HUDEP-2 (cell line): ENCODE measurements at regions not wholly inside any gene's neighbourhood (a gene's known extent, or its start where the extent isn't known, plus 50 kb on each side); places are given as distances from the start of the nearest gene placed in this dataset.

Experiments
- DNase-seq, 76 experiments: peaks; one replicate each; lab custom pipeline; 2025; ENCODE audit not compliant: unreplicated experiment in 76 of 76; lab: John Stamatoyannopoulos, UW

DNA sequence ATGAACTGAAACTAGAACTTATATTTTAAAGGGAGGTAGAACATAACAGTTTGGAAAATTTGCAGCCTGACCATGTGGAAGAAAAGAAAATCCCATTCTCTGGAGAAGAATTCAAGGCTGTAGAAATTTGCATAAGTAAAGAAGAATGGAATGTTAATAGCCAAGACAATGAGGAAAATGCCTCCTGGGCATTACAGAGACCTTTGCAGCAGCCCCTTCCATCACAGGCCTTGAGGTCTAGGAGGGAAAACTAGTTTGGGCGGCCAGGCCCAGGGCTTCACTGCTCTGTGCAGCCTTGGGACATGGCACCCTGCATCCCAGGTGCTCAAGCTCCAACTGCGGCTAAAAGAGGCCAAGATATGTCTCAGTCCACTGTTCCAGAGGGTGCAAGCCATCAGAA is 1506.8 kb downstream of the PCDH18 start:
- no peak for DNase-seq

GRCh38 chr4:136017556-136017955 is 1514.7 kb downstream of the PCDH18 start:
- no peak for DNase-seq

- no peak for DNase-seq
Observed at GRCh38 chr4:136012220-136012619, 1520.1 kb downstream of the PCDH18 start.

DNA sequence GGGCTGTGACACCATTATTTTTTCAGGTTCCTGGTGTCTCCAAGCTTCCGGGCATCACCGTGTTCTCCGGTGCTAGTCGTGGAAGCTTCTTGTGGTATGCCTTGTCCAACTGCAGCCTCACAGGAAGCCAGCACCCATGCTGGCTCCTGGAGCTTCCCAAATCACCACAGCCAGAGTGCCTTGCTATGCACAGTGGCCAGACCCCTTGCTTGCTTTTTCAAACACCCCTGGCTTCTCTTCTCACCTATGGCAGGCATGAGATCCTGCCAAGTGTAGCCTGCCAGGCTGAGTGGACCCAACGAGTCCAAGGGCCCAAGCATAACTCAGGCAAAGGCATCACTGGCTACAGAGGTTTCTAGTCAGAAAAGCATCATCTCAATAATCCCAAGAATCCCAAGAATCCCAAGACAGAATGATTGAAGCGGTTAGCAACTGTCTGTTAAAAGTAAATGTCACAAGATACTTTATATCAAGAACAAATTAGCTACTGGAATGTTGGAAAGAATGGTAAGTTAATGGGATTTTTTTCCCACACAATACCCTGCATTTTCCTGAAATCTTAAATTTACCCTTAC is 1522.9 kb downstream of the PCDH18 start:
- DNase-seq, result no peak

- no peak for DNase-seq
Observed at GRCh38 chr4:136007991-136008390, 1524.3 kb downstream of the PCDH18 start.

DNA sequence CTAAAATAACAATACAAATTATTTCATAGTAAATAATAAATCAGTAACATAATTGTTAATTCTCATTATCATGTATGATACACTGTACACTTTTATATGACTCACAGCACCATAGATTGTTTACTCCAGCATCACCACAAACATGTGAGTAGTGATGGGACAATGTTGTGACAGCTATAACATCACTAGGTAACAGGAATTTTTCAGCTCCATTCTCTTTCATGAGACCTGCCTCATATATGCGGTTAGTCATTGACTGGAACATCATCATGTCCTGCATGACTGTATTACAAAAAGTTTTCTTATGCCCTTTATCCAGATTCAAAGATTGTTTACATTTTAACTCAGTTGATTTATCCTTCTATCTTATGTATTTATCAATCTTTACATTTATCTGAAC is 1530.0 kb downstream of the PCDH18 start:
- no peak for DNase-seq

DNA sequence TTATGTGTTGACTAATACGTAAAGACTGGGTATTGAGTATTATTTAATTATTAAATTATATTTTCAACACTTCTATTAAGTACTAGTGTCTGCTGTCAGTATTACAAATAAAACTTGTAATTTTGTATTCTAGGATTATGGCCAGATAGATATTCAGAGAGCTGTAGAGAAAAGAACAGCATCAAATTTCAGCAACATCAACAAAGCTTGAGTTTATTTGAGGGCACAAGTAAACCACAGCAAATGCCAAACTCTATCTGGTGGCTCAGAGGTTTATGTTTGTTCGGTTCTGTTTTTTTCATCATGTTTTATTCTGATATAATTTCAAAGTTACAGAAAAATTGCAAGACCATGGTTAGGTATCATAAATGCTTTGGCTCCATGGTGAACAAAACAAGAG is 1530.5 kb downstream of the PCDH18 start:
- DNase-seq, result no peak

DNA sequence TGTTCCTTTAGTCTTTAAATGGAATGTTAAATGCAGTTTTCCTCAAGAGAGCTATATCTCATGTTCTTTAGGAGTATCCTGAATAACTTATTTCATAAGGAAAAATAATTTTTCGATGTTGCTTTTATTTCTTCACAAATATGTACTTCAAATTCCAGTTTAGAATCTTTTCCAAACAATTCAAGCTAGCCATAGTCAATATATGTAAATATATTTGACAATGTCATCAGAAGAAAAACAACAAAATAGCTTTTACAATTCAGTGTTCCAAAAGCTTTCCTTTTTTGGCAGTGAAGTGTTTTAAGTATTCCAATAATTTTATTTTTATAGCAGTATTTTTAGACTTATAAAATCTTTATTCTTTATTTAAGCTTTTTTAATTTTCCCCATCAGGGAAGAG is 1532.0 kb downstream of the PCDH18 start:
- no peak for DNase-seq

DNA sequence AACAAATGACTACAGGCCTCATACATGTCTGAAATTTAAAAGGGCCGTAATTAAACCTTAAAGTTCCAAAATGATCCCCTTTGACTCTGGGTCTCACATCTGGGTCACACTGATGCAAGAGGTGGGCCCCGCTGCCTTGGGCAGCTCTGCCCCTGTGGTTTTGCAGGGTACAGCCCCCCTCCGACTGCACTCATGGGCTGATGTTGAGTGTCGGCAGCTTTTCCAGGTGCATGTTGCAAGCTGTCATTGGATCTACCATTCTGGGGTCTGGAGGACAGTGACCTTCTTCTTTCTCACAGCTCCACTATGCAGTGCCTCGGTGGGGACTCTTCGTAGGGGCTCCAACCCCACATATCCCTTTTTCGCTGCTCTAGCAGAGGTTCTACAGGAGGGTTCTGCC is 1537.9 kb downstream of the PCDH18 start:
- no peak for DNase-seq

DNA sequence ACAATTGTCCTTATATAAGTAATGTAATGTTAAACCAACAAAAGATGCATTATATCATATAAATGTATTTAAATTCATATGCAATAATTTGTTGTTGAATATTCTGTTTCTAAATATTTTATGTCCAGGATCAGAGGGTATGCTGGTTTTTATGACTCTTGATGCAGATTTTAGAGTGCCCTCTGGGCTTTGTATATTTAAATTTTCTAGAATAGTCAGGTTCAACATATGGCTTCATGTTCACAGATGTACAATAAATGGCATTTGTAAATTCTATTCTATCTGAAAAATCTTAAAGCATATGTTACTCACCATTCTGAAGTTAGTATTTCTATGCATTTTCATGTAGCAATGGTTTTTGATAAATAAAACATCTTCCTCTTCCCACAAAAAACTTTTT is 1555.4 kb downstream of the PCDH18 start:
- DNase-seq, result no peak

- no peak for DNase-seq
Observed at GRCh38 chr4:135966936-135967335, 1565.4 kb downstream of the PCDH18 start.

GRCh38 chr4:135963009-135963408 is 1569.3 kb downstream of the PCDH18 start:
- DNase-seq, result no peak

- DNase-seq, result no peak
Observed at GRCh38 chr4:135949931-135950330, 1582.4 kb downstream of the PCDH18 start.

DNA sequence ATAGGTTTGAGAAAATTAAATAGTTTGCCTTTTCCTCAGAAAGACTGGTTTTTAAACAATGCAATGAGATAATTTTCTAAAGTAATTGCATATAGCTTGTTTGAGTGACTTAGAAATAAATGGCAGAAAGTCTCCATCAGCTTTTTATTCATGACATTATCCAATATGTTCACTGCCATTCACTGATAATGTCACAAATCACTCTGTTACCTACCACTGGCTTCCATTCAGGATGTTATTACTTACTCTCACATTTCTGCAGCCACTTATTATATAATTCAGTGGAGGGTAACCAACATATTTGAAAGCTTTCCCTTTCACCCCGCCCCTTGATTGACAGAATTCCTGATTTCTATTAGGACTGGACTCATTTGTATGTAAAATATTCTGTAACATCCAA is 1583.5 kb downstream of the PCDH18 start:
- no peak for DNase-seq

- no peak for DNase-seq
Observed at GRCh38 chr4:135941671-135942070, 1590.6 kb downstream of the PCDH18 start.

DNA sequence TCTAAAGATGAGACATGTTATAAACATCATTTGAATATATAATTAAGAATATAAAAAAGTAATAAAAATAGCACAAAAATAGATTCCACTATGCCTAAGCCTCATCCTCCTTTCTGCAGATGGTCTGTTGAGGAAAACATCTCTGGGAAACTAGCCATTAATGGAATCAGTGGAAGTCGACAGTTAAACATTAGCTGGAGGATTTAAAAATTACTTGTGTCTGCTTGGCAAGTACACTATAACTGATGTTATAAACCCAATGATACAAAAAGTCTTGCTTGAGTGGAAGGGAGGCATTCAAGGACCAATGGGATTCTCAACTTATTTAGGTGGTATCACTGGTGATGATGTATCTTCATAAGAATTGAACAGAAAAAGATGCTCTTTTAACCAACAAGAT is 1598.3 kb downstream of the PCDH18 start:
- DNase-seq, result no peak

DNA sequence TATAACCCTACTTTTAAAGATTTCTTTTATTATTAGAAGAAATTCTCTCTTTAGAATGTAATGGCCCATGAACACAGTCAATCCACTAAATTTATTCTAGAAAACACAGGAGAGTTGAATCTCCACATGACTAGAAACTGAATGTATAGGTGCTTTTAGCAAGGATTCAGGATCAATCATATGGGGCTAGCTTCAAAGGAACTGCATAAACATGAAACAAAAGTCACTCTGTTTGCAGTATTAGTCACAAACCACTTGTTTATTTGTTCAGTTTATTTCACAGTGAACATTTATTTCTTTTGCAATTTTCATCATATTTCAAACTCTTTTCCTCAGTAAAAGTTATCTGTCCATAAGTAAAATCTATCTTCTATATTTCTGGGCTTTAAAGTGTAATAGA is 1604.6 kb downstream of the PCDH18 start:
- no peak for DNase-seq

DNA sequence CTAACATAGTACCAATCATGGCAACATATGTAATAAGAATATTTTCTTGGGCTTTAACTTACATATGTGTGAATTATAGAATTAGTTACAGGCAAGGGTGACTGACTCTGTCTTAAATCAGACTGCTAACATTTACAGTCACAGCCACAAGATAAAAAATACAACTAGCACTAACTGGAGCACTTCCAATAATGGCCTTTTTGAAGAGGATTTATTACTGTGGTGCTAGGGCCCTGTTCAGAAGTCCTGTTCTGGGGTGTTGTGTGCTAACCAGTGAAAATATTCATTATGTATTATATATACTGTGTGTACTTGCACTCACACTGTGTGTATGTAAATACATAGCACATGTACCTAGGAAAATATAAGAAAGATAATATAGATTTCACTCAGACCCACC is 1611.2 kb downstream of the PCDH18 start:
- DNase-seq, result no peak

DNA sequence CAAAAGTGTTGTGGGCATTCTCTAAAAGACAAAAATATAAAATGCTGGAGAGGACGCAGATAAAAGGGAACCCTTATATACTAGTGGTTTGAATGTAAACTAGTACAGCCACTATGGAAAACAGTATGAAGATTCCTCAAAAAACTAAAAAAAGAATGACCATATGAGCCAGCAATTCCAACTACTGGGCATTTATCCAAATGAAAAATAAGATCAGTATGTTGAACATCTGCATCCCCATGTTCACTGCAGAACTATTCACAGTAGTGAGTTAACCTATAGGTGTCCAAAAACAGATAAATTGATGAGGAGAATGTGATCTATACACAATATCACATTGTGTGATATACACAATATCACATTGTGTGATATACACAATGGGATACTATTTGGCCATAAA is 1615.3 kb downstream of the PCDH18 start:
- DNase-seq, result no peak

DNA sequence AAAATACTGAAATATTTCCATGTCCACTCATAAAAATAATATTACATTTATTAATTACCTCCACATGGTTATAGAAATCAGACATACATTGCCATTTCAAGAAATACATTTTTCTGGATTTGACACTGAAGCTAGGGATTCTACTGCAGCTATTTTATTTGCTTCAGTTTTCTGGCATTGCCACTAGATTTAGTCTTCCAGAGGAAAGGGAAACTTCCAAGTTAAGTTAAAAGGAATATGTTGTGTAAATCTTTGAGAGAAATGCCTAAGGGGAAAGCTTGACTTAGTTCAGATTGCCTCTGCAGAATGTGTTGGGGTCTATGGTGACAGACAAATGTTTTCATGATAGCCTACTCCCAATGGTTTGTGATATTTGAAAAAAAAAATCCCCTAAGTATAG is 1631.3 kb downstream of the PCDH18 start:
- no peak for DNase-seq

GRCh38 chr4:135864304-135864703 is 1662.7 kb upstream of the PABPC4L start:
- peak in 15 of 76 experiments; percentile 2 to 59 (median 13) for DNase-seq

DNA sequence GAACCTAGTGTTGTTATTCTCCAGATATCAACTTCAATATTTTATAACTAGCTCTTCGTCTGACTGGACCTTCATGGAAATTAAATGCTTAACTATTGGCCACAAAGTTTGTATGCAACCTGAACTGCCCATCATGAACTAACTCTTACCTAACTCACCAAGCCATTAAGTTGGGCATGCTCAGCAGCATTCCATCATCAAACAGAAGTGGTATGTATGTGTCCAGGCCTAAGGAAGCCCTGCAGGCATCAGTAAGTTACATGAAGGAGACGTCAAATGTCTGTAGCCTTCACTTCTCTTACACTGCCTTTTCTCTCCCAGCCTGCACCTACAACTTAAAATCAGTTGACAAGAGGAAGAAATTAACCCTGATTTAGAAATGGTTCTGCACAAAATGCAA is 1639.2 kb upstream of the PABPC4L start:
- DNase-seq, result no peak

GRCh38 chr4:135839712-135840111 is 1638.1 kb upstream of the PABPC4L start:
- no peak for DNase-seq
